ENCODE measurements at regions not wholly inside any gene's neighbourhood (a gene's known extent, or its start where the extent isn't known, plus 50 kb on each side); places are given as distances from the start of the nearest gene placed in this dataset.

- H3T11ph ChIP-seq (ENCODE audit: low read length) = no peak overlapping the region
- Mint-ChIP-seq H3K27me3 (ENCODE audit: low read depth) (no peaks in the 10 kb centered on the region), H3K27ac (no peak overlapping the region), H3K36me3 (ENCODE audit: insufficient read depth in 1 of 3, low read depth in 3 of 3) (peaks cover 10 to 19% (median 14%) of the 10 kb centered on the region in 3 experiments; a peak in 6 of 7 replicates), H3K4me1 (peaks cover 17 to 21% of the 10 kb centered on the region in 2 experiments), H3K9me3 (peaks cover 67 to 80% of the 10 kb centered on the region in 2 experiments), H3K4me3 (no peak overlapping the region)
- H3K23me2 ChIP-seq (ENCODE audit: insufficient read length, low read depth, low read length, poor library complexity, severe bottlenecking) = no peaks in the 10 kb centered on the region
- no peak overlapping the region for H4K8ac ChIP-seq (replicated peaks; ENCODE audit: insufficient read length, low read depth, low read length)
- DNase-seq = no peak
- no peak overlapping the region for H3K23ac ChIP-seq (ENCODE audit: insufficient read length, low read depth, low read length)
- TF ChIP-seq CTCF (conservative IDR thresholded peaks at IDR 0.05) = no peak
- H3K79me2 ChIP-seq (ENCODE audit: insufficient read depth, low read length) = no peaks in the 10 kb centered on the region
- no peak overlapping the region for H3K4me2 ChIP-seq (ENCODE audit: insufficient read depth, insufficient read length, low read length)
- no peak overlapping the region for H3K14ac ChIP-seq (ENCODE audit: insufficient read depth, low read length)
- no peaks in the 10 kb centered on the region for H3K79me1 ChIP-seq (ENCODE audit: insufficient read depth, low read depth, low read length, poor library complexity, severe bottlenecking)
- no peak overlapping the region for H4K5ac ChIP-seq (ENCODE audit: insufficient read length, low read depth, low read length)
- no peak overlapping the region for H2BK12ac ChIP-seq (ENCODE audit: insufficient read length, low read depth, low read length)
- no peak overlapping the region for H2BK120ac ChIP-seq (ENCODE audit: low read depth, low read length, poor library complexity, severe bottlenecking)
- no peak overlapping the region for H2BK5ac ChIP-seq (ENCODE audit: insufficient read length, low read length)
- peaks cover 4% of the 10 kb centered on the region; the same call in 1 of the 2 replicates for H3K4me1 ChIP-seq (ENCODE audit: insufficient read depth, low read length)
- no peak overlapping the region for H3K27ac ChIP-seq (ENCODE audit: insufficient read length, low read depth, low read length)
- H4K20me1 ChIP-seq (ENCODE audit: control insufficient read depth, insufficient read depth, insufficient read length) = no peaks in the 10 kb centered on the region
- no peak overlapping the region for H4K91ac ChIP-seq (ENCODE audit: insufficient read length, low read depth, low read length)
- H3K9me3 ChIP-seq (ENCODE audit: control insufficient read depth, low read depth, low read length) = no peaks in the 10 kb centered on the region
- no peak overlapping the region for H3K56ac ChIP-seq (ENCODE audit: insufficient read length, low read depth, low read length)
- H3K4ac ChIP-seq (ENCODE audit: low read depth, low read length) = no peak overlapping the region
- no peak overlapping the region for H2BK20ac ChIP-seq (ENCODE audit: low read depth, low read length, poor library complexity, severe bottlenecking)
- H3K18ac ChIP-seq (ENCODE audit: insufficient read length, low read depth, low read length) = no peak overlapping the region
- H2BK15ac ChIP-seq (ENCODE audit: low read depth, low read length) = no peak overlapping the region
- WGBS (ENCODE audit: extremely low coverage, insufficient read length, low lambda C conversion rate) = no CpG with 5 or more reads among the region's 3 CpGs
- H3K9ac ChIP-seq (ENCODE audit: extremely low read depth, insufficient read length, low read length) = no peak overlapping the region
- H2AFZ ChIP-seq (ENCODE audit: low read length) = no peak overlapping the region
- no peaks in the 10 kb centered on the region for H3K27me3 ChIP-seq (ENCODE audit: insufficient read depth, low read length)
- H2AK5ac ChIP-seq (ENCODE audit: insufficient read length, low read length) = no peak overlapping the region
Measured at GRCh38 chrX:14354521-14354920, 174.8 kb upstream of the GLRA2 start.
